OCI-LY3 (cell line): ENCODE measurements at regions not wholly inside any gene's neighbourhood (a gene's known extent, or its start where the extent isn't known, plus 50 kb on each side); places are given as distances from the start of the nearest gene placed in this dataset.

Source experiments
- H2AFZ ChIP-seq: fragments of 200-600, 300-600 bp; shearing (Covaris generic); 2 replicates; pipeline ENCODE4 v1.6.0; 2014; ENCODE audit warnings: antibody characterized with exemption, low read depth, low read length
- H3K27ac ChIP-seq: fragments of 200-600, 300-600 bp; sonication (generic); 2 replicates; pipeline ENCODE4 v1.5.1; 2014; ENCODE audit warnings: mild to moderate bottlenecking, low read length, moderate library complexity, mixed read lengths
- H3K27me3 ChIP-seq: fragments of 200-600, 300-600 bp; sonication (generic); 2 replicates; pipeline ENCODE4 v1.6.1; 2014; ENCODE audit warnings: low read depth, low read length, mixed read lengths
- H3K36me3 ChIP-seq: fragments of 200-600, 300-600 bp; sonication (generic); replicated peaks from 2 replicates; pipeline ENCODE3; 2014; ENCODE audit warnings: low read depth, low read length, mixed read lengths
- H3K4me1 ChIP-seq: fragments of 300-600, 200-600 bp; sonication (generic); 2 replicates; pipeline ENCODE4 v1.6.1; 2014; ENCODE audit warnings: low read length, mixed read lengths
- H3K4me2 ChIP-seq: fragments of 200-600, 300-600 bp; sonication (generic); 2 replicates; pipeline ENCODE4 v1.6.1; 2014; ENCODE audit warnings: low read length, mixed read lengths
- H3K4me3 ChIP-seq: fragments of 300-600, 200-600 bp; sonication (generic); 2 replicates; pipeline ENCODE4 v1.5.1; 2014; ENCODE audit warnings: antibody characterized with exemption, mild to moderate bottlenecking, low read length, moderate library complexity
- H3K79me2 ChIP-seq: fragments of 300-600, 200-600 bp; shearing (Covaris generic); 2 replicates; pipeline ENCODE4 v1.6.1; 2014; ENCODE audit warnings: mild to moderate bottlenecking, low read length, mixed read lengths
- H3K9ac ChIP-seq: fragments of 300-600, 200-600 bp; shearing (Covaris generic); 2 replicates; pipeline ENCODE4 v1.6.0; 2014; ENCODE audit warnings: mild to moderate bottlenecking, low read length, moderate library complexity
- H3K9me3 ChIP-seq: fragments of 200-600, 300-600 bp; shearing (Covaris generic); 2 replicates; pipeline ENCODE4 v1.6.1; 2014; ENCODE audit warnings: low read length, mixed read lengths; ENCODE audit not compliant: insufficient read depth
- H4K20me1 ChIP-seq: fragments of 200-600, 300-600 bp; sonication (generic); 2 replicates; pipeline ENCODE4 v1.6.1; 2016; ENCODE audit warnings: low read length, mixed read lengths; ENCODE audit not compliant: insufficient read depth
- EZH2phosphoT487 ChIP-seq: fragments of 200-600 bp; shearing (Covaris generic); IDR thresholded peaks from 2 replicates; pipeline ENCODE4 v1.6.1; 2018; ENCODE audit warnings: antibody characterized with exemption, mixed run types, low read depth
- TF ChIP-seq, protein P1 (sequence below): fragments of 200-600, 300-600 bp; sonication (generic); IDR thresholded peaks from 2 replicates; pipeline ENCODE4 v1.5.1; 2014; ENCODE audit warnings: antibody characterized with exemption, low read length, low read depth

- H4K20me1 ChIP-seq = no peaks in the 10 kb centered on the region
- H3K4me3 ChIP-seq = no peak overlapping the region
- no peak for TF ChIP-seq EZH2phosphoT487
- TF ChIP-seq, protein P1, sequence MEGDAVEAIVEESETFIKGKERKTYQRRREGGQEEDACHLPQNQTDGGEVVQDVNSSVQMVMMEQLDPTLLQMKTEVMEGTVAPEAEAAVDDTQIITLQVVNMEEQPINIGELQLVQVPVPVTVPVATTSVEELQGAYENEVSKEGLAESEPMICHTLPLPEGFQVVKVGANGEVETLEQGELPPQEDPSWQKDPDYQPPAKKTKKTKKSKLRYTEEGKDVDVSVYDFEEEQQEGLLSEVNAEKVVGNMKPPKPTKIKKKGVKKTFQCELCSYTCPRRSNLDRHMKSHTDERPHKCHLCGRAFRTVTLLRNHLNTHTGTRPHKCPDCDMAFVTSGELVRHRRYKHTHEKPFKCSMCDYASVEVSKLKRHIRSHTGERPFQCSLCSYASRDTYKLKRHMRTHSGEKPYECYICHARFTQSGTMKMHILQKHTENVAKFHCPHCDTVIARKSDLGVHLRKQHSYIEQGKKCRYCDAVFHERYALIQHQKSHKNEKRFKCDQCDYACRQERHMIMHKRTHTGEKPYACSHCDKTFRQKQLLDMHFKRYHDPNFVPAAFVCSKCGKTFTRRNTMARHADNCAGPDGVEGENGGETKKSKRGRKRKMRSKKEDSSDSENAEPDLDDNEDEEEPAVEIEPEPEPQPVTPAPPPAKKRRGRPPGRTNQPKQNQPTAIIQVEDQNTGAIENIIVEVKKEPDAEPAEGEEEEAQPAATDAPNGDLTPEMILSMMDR = no peak
- no peak overlapping the region for H3K9ac ChIP-seq
- H3K27ac ChIP-seq = no peak overlapping the region
- no peak overlapping the region for H3K4me2 ChIP-seq
- H3K27me3 ChIP-seq = no peaks in the 10 kb centered on the region
- peaks cover 8% of the 10 kb centered on the region for H3K36me3 ChIP-seq
- no peak overlapping the region for H2AFZ ChIP-seq
- H3K4me1 ChIP-seq = no peaks in the 10 kb centered on the region
- H3K79me2 ChIP-seq = no peaks in the 10 kb centered on the region
- H3K9me3 ChIP-seq = no peaks in the 10 kb centered on the region
Observed at GRCh38 chr22:49551897-49552614, 275.6 kb downstream of the BRD1 start.

DNA sequence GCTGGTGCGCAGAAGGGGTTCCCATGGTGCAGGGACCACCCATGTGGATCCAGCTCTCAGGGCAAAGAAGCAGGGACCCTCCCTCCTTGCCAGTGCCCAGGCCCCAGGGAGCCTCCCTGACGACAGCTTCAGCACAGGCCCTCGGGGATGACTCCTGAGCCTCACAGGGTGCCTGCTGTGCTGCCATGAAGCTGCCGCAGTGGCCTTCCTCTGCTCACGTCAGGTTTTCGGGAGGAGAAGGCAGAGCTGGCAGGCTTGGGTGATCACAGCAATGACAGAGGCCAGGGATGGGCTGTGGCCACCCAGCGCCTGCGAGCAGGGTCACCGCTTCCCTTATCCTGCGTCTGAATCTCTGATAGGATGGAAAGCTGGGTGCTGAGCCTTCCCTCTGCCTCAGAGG, 276.2 kb downstream of the BRD1 start:
- Histone ChIP-seq H3K9ac (no peak overlapping the region), H3K27me3 (no peaks in the 10 kb centered on the region), H3K36me3 (peaks cover 8% of the 10 kb centered on the region), H3K4me3 (no peak overlapping the region), H3K9me3 (no peaks in the 10 kb centered on the region), H3K79me2 (no peaks in the 10 kb centered on the region), H3K27ac (no peak overlapping the region), H4K20me1 (no peaks in the 10 kb centered on the region), H3K4me2 (no peak overlapping the region), H3K4me1 (no peaks in the 10 kb centered on the region), H2AFZ (no peak overlapping the region)
- TF ChIP-seq EZH2phosphoT487 = no peak
- TF ChIP-seq, protein P1 = no peak

GRCh38 chr22:49550766-49551362, 276.8 kb downstream of the BRD1 start:
- no peak overlapping the region for H3K27ac ChIP-seq
- peaks cover 8% of the 10 kb centered on the region for H3K36me3 ChIP-seq
- no peak overlapping the region for H3K9ac ChIP-seq
- H4K20me1 ChIP-seq = no peaks in the 10 kb centered on the region
- no peak overlapping the region for H3K4me3 ChIP-seq
- no peaks in the 10 kb centered on the region for H3K79me2 ChIP-seq
- no peak overlapping the region for H2AFZ ChIP-seq
- H3K27me3 ChIP-seq = no peaks in the 10 kb centered on the region
- no peaks in the 10 kb centered on the region for H3K4me1 ChIP-seq
- no peak overlapping the region for H3K4me2 ChIP-seq
- H3K9me3 ChIP-seq = no peaks in the 10 kb centered on the region
- TF ChIP-seq, protein P1 = no peak
- TF ChIP-seq EZH2phosphoT487 = no peak

- Histone ChIP-seq H4K20me1 (no peaks in the 10 kb centered on the region), H3K4me2 (no peak overlapping the region), H3K27ac (no peak overlapping the region), H3K27me3 (no peaks in the 10 kb centered on the region), H3K9ac (no peak overlapping the region), H3K79me2 (no peaks in the 10 kb centered on the region), H3K36me3 (peaks cover 8% of the 10 kb centered on the region), H2AFZ (no peak overlapping the region), H3K9me3 (no peaks in the 10 kb centered on the region), H3K4me3 (no peak overlapping the region), H3K4me1 (no peaks in the 10 kb centered on the region)
- TF ChIP-seq, protein P1 = no peak
- no peak for TF ChIP-seq EZH2phosphoT487
Observed at GRCh38 chr22:49550141-49550430, 277.6 kb downstream of the BRD1 start.
